ENCODE measurements at regions not wholly inside any gene's neighbourhood (a gene's known extent, or its start where the extent isn't known, plus 50 kb on each side); places are given as distances from the start of the nearest gene placed in this dataset.

- no peak for DNase-seq (ENCODE audit: low spot score)
These were observed 580.1 kb downstream of the TFAP2B start for GRCh38 chr6:51398793-51399192.

GRCh38 chr6:51410453-51410852 is 591.8 kb downstream of the TFAP2B start:
- no peak for DNase-seq (ENCODE audit: low spot score)

- DNase-seq (ENCODE audit: low spot score): no peak
These were observed 592.9 kb downstream of the TFAP2B start for GRCh38 chr6:51411496-51412125.

DNA sequence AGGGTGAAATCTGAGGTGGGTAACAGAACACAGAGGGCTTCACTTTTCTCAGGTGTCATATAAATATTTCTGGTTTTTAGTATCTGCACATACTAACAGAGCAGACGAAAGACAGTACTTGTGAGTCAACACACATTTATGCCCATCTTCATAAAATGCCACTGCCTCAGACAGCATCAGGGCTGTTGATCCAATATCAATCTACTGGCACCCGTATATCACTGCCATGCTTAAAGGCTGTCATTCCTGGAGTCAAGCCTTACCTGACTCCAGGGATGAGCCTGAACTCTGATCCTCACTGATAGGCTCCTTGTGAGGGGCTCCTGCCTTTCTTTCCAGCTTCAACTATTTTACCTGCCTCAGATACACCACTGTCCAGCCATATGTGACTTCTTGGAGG is 595.7 kb downstream of the TFAP2B start:
- DNase-seq (ENCODE audit: low spot score): no peak

GRCh38 chr6:51415501-51415900 is 596.8 kb downstream of the TFAP2B start:
- no peak for DNase-seq (ENCODE audit: low spot score)

DNA sequence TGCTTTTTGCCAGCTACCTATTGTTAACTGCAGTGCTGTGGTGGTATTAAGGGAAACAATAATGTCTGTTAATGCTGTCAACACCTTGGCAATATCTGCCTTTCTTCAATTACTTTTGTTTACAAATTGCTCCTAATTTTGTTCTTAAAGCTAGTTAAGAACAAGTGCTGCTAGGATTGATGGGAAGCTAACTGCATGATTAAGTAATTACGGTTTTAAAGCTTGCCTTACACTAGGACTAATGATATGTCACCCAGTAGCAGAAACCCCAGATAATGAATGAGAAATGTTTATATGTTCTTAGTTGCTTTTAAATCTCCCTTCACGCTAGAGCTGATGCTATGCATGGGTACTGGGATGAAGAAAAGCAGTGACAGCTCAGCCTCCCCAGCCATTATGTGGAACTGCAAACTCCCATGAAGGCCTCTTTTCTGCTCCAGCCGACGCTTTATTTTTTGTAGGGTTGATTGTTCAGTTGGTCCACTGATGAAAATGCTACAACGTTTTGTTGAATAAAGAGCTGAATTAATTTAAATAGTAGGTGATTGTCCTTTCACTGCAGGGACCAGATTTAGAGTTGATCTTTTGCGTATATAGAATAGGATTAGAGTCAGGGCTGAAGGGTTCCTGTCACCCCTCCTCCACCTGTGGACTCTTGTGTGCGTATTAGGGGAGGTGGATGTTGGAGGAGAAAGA is 610.5 kb downstream of the TFAP2B start:
- DNase-seq (ENCODE audit: low spot score): no peak

DNA sequence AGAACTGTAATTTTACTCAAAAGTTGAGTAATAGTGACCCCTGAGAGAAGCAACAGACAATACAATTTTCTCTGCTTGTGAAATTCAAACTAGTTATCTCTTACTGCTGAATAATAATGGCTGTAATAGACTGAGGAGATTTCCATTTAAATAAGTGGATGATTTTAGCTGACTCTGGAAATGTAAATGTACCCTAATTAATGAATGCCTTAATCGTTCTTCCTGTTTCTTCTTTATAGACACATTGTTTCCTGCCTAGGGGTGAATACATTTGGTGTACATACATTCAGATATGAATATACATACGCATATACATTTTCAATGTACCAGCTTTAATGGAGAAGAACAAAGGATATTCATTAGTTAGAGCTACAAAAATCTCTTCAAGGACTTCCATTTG is 611.9 kb downstream of the TFAP2B start:
- DNase-seq (ENCODE audit: low spot score): no peak

DNA sequence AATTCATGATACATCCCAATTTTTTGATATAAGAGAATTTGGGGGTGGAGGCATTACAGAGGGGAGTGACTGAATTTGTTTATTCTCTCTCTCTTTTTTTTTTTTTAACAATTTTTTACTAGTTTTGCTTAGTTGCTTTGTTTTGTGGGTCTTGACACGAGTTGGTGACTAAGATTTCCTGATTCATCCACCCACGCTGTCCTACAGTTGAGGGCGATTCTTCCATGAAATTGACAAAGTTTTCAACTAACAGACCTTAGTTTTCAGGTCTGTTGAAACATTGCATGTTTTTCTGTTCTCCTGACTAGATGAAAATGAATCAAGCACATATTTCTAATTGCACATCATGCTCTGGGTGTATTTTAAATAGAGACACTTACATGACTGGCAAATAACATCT is 613.8 kb downstream of the TFAP2B start:
- no peak for DNase-seq (ENCODE audit: low spot score)

- DNase-seq (ENCODE audit: low spot score): no peak
These were observed 631.7 kb downstream of the TFAP2B start for GRCh38 chr6:51450248-51450957.

- no peak for DNase-seq (ENCODE audit: low spot score)
These were observed 632.3 kb downstream of the TFAP2B start for GRCh38 chr6:51450958-51451357.

DNA sequence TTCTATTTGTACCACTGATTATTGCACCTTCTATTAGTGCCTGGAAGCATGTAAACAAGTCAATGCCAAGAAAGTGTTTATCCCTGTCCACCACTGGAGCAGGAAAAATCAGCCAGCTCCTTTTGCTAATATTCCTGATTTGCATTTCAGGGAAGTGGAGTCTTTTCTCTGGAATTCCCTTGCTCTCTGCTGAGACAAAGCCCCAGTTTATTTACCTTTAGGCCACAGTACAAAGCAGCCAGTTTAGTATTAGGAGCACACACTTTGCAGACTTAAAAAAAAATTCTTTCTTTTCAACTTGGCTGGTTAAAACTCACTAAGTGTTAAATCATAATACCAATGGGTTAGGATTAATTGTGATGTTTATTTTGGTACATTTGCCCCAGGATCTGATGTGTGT is 631.1 kb downstream of the PKHD1 start:
- DNase-seq (ENCODE audit: low spot score): no peak

GRCh38 chr6:51459958-51460357 is 627.5 kb downstream of the PKHD1 start:
- no peak for DNase-seq (ENCODE audit: low spot score)

DNA sequence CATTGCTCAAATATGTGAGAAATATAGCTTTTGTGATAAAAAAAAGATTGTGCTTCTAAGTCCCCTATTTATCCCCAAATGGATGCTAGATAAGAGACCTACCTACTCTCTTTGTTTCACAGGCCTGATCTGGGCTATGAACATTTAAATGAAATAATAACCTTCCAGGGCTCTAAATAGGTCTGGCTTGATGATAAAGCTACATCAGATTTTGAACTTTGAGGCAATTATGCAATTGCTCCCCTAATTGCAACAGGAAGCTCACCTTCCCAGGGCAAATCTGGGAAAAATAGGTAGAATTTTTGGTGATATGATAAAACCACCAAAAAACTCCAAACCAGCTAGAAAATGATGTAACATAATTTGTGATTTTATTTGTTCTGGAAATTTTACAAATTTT is 624.5 kb downstream of the PKHD1 start:
- DNase-seq (ENCODE audit: low spot score): no peak

GRCh38 chr6:51463321-51463720 is 624.1 kb downstream of the PKHD1 start:
- no peak for DNase-seq (ENCODE audit: low spot score)

GRCh38 chr6:51464956-51465355 is 622.5 kb downstream of the PKHD1 start:
- DNase-seq (ENCODE audit: low spot score): no peak

DNA sequence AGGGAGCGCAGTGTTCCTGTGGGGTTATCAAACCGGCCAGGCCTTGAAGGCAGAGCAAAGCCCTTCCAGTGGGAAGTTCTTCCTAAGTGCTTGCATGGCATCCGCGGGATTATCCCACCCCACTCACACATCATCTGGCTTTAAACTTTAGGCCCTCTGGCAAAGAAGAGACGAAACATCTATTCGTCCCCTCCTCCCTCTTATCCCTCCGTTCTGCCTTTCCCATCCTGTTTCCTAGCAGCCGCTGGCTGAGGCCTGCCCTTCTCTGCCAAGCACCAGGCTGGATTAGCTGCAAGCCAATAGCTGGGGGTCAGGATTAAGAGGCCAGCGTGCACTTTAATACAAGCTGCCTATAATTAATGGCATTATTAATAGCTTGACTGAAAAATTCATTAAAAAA is 621.0 kb downstream of the PKHD1 start:
- DNase-seq (ENCODE audit: low spot score): no peak

DNA sequence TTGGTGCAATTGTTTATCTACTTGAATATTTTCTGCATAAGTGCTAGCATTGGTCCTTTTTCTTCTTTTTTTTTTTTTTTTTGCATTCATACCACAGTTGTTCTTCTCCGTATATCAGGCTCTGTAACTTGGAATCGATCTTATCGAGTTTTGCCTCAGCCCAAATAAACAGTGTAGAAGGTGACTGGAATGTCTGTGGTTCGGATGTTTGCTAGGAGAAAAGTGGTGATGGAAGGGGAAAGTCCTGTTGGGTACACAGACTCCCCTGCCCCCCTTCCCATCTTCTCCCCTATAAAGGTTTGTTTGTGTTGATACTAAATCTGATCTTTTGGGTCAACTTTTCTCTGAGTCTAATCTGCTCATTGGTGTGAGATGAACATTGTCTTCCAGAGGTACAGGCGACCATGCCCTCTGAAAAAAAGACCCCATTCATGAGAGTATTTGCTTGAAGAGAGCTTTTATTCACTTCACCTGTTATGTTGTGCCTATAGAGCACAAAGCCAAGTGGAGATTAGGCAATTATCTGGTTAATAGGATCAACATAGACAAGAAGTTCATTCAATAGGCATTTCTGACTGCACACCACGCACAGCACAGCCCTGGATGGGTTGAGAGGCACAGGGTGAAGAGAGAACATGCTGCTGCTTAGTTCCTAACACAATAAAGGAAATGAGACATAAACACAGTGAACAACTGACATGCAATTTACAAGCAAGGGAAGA is 620.0 kb downstream of the PKHD1 start:
- DNase-seq (ENCODE audit: low spot score): no peak

DNA sequence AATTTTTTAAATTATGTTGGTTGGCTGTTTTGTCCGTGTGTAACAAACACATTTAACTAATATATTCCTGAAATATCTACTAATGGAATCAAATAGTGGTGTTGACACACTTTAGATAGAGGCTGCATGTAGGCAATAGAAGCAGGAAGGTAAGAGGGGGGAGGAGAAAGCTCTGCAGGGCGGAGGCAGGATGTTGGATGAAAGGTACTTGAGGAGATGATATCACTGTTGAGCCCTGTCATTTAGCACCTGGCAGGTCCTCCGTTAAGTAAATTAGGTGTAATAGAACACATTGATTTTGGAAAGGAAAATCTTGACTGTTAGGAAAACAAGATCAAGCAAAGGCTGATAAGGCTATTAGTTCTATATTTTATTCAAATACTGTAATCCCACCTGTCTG is 618.7 kb downstream of the PKHD1 start:
- DNase-seq (ENCODE audit: low spot score): no peak

DNA sequence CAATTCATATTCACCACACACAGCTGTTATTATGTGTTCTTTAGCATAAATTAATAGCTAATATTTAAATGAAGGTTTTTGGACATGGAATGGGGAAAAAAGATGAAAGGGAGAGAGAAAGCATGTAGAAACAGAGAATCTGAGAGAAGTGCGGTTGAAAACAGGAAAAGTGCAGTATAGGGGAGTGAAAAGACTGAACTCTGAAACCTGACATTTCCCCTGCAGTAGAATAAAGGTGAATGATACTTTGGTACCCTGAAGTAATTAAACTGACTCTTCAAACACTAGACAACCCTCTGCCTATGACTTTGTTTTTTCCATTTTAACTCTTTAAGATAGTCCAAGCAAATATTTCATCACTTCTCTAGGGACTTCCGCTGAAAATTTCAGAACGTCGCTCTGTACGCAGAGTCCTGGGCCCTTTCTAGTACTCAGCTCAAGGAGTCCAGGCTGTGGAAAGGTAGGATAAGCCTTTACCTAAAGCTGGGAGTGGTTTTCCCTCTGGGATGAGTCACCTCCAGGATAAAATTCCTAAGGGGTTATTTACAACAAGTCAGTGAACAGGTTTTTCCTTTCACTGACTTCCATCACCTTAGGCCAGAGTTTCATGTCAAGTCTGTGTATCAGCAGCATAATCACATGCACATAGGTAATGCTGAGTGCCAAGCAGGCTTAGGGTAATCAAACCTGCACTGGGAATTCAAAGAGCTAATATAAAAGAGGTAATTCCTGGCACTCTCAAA is 614.5 kb downstream of the PKHD1 start:
- DNase-seq (ENCODE audit: low spot score): no peak

DNA sequence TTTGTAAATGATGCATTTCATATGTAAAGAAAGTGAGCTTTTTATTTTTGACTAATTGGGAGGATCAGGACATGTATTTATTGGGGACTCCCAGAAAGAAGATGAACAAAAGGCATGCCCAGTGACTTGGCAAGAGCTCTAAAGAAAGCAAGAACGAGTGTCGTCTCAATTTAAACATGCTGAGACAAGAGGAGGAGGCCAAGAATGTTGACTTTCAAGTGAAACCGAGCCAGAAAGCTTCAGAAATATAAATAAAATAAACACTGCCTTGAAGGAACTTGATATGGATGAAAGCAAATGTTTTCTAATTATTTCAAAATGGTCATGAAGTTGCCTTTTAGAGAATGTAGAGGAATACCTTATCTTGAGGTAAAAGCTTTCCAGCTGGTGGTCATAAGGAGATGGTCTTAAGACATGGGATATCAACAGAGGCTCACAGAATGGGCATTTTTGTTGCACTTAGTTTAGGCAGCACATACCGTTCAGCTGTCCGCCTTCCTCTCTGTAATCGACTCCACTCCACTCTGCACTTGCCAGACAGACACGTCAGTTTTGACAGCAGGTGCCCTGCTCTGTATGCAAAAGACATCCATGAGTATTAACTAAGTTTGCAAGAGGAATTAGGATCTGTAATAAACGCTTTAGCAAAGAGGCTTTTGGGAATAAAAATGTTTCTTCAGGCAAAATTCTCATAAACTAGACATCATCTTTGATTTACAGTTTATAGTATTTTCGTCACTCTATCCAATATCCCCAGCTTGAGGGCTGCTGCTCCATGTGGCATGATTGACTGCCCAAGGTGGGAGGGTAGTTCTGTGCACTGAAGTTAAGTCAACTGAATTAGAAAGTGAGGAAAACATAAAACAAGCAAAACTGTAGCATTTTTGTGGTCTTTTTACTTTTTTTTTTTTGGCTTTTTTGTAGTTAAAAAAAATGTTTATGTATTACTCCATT is 613.1 kb downstream of the PKHD1 start:
- DNase-seq (ENCODE audit: low spot score): no peak
